AG10803 (cell line): ENCODE measurements at regions not wholly inside any gene's neighbourhood (a gene's known extent, or its start where the extent isn't known, plus 50 kb on each side); places are given as distances from the start of the nearest gene placed in this dataset.
A peak's percentile ranks its signal among the peaks of the same experiment; 100 is the strongest.

ENCODE experiments used
- DNase-seq: peaks from one replicate; pipeline ENCODE4 v3.0.0; 2010; ENCODE audit warnings: low read depth
- H3K4me3 ChIP-seq: 2 replicates; pipeline ENCODE4 v1.5.1; 2011; ENCODE audit warnings: mild to moderate bottlenecking, low read length, control low read depth
- CTCF ChIP-seq: conservative IDR thresholded peaks from 2 replicates; pipeline ENCODE4 v1.5.1; 2011; ENCODE audit warnings: mild to moderate bottlenecking, low read length, control low read depth, inconsistent platforms

DNA sequence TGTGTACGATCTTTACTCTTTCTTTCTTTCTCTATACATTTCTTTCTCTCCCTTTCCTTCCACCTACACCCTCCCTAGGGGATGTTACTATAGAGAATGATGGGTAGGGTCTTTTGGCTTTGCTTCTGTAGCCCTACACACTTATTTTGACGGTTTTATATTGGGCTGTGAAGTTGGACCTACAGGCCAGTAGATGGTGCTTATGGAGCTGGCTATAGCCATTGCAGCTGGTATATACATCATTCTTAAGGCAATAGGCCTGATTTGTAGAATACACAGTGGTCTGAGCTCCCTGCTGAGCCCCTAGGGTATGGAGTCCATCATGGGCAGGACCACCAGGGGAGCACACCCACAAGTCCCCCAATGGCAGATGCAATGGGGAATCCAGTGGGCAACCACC lies 1869.7 kb downstream of the STIM2 start:
- no peak for DNase-seq
- no peak for TF ChIP-seq CTCF
- no peak overlapping the region for H3K4me3 ChIP-seq

GRCh38 chr4:28744066-28744465 lies 1883.4 kb downstream of the STIM2 start:
- peak; percentile 1 for DNase-seq
- H3K4me3 ChIP-seq: no peak overlapping the region
- no peak for TF ChIP-seq CTCF

GRCh38 chr4:28754376-28754775 lies 1893.7 kb downstream of the STIM2 start:
- TF ChIP-seq CTCF: no peak
- DNase-seq: no peak
- H3K4me3 ChIP-seq: no peak overlapping the region

- no peak for TF ChIP-seq CTCF
- H3K4me3 ChIP-seq: no peak overlapping the region
- DNase-seq: no peak
Observed at GRCh38 chr4:28755081-28755480, 1894.4 kb downstream of the STIM2 start.

DNA sequence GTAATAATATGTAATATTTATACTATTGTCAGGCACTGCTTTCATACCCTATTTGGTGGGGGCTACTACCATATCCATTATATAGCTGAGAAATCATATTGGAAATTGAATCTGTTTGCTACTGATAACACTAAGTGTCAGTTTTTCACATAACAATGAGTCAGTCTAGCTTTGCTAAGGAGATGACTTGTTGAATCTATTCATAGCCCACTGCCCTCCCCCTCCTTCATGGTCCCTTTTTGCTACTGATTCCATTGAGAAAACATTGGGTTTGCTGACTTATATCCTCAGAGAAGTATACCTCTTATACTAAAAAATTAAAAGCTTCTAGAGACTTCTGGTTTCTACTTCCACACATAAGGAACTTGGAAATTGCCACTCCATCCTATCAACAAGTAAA lies 1898.4 kb downstream of the STIM2 start:
- DNase-seq: no peak
- TF ChIP-seq CTCF: no peak
- H3K4me3 ChIP-seq: no peak overlapping the region

DNA sequence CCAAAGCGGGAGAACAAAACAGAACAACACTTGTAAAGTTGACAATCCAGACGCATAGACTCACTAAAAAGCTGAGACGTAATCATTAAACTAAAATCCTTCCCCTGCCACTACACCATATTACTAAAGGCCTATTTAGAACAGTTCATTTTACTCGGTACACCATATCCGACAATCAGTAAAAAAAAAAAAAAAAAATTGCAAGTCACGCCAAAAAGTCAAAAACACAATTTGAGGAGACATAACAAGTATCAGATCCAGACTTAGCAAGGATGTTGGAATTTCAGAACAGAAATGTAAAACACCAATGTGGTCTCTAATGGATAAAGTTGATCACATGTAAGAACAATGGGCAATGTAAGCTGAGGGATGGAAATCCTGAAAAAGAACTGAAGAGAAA lies 1899.4 kb downstream of the STIM2 start:
- H3K4me3 ChIP-seq: no peak overlapping the region
- no peak for TF ChIP-seq CTCF
- DNase-seq: no peak

DNA sequence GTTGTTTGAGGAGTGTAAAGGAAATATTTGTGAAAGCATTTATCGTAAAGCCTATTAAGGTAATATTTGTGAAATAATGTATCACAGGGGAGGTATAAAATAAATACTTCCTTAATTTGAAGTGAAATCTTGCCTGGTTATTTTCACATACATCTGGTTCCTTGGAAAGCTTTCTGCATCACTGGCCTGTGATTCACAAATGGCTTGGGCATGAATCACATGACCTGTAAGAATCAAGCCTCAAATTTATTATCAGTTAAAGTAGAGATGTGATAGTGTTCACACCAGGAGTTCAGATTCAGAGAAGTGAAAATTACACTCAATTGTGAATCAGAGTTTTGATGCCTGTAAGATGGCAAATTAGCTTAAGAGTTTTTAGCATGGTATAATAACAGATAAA lies 1911.4 kb downstream of the STIM2 start:
- H3K4me3 ChIP-seq: no peak overlapping the region
- TF ChIP-seq CTCF: no peak
- peak; percentile 65 for DNase-seq
